GM21390 (cell line): ENCODE measurements at regions not wholly inside any gene's neighbourhood (a gene's known extent, or its start where the extent isn't known, plus 50 kb on each side); places are given as distances from the start of the nearest gene placed in this dataset.

Source experiments
- ATAC-seq: cut with Tn5 transposase; IDR thresholded peaks from one replicate; pipeline ENCODE4 v1.9.1; 2021; ENCODE audit not compliant: unreplicated experiment

DNA sequence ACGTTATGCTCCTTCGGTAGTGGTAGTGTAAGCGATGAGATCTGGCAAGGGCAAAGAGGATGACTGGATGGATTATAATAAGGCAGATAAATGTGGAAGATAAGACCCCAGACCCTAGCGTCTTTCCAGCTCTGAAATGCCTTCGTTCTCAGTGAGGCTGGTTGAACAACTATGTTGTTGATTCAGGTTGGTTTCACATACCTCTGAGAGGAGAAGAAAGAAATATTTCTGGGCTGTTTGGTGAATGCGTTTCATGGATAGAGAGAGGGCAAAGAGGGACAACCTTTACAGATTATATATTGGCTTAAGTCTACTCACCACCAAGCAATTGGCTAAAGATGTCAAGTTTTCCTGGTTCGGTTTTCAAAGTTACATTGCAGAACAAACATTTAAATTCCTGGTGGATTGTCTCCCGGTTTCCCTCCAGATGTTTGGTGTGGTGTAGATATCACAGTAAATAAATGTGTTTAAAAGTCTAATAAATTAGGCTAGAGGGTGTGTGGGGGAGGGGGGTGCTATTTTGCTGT is 190.1 kb upstream of the GLI2 start:
- ATAC-seq = no peak

DNA sequence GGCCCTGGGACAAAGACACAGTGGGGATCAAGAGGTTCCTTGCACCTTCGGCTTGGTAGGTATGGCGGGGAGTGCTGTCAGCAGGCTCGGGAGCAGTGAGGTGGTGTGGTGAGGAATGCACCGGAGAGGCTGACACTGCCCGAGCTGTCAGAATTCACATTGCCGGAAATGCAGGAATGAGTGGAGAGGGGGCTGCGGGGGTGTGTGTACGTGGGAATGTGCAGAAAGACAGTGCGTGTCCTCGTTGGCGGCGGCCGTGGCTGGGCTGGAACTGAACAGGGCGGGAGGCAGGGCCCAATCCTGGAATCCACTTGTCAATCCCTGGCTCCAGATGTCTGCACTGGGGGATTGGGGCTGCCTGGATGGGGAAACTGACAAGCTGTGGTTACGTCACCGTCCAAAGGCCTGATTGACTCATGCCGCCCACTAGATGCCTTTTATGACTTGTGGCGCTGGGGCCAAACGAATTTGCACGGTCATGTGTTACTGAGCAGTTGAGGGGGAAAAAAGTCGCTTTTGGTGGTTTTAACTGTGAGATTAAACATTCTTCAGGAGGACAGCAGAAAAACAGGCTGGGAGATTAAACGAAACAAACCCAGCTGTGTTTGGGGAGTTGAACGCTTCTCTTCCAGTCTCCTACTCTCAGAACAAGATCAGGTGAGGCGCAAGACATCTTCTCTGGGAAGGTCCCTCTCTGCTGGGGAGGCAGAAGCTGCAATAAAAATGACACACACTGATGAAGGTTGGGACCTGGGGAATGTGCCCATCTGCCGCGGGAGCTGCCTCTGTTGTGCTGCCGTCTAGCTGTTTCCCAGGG is 189.4 kb upstream of the GLI2 start:
- ATAC-seq = no peak

DNA sequence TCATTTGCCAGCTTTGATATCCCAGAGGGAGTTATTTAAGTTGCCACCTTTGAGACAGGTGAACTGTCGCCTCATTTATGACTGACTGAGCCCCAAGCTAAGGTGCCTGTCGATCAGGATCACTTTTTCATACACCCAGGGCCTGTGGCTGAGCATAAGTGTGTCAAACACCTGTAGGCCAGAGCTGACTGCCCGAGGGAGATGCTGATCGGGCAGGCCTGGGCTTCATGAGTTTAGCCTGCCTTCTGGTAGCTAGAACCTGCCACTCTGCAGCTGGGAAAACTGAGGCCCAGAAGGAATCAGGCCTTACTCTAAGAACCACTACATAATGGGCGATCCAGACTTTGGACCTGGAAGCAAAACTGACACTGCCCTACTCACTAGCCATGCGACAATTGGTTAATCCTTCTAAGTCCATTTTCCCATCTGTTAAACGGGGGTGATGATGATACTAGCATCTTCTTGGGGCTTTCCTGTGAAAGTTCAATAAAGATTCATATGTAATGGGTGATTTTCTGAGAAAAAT is 188.7 kb upstream of the GLI2 start:
- ATAC-seq = no peak

DNA sequence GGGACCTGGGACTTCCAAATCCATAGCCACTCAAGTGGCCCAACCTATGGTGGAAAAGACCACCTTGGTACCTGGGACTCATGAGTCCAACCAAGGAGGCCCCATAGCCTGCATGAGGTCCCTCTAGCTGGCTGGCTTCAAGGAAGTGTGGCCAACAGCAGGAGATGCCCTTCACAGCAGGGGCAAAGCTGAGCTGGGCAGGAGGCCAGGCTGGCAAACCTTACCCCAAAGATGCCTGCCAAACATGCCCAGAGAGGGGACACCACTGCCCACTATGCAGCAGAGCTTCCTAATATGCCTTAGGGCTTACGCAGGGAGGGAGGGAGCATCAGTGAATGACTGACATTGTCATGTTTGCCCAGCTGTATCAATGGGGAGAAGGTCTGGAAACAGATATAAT is 188.0 kb upstream of the GLI2 start:
- no peak for ATAC-seq

DNA sequence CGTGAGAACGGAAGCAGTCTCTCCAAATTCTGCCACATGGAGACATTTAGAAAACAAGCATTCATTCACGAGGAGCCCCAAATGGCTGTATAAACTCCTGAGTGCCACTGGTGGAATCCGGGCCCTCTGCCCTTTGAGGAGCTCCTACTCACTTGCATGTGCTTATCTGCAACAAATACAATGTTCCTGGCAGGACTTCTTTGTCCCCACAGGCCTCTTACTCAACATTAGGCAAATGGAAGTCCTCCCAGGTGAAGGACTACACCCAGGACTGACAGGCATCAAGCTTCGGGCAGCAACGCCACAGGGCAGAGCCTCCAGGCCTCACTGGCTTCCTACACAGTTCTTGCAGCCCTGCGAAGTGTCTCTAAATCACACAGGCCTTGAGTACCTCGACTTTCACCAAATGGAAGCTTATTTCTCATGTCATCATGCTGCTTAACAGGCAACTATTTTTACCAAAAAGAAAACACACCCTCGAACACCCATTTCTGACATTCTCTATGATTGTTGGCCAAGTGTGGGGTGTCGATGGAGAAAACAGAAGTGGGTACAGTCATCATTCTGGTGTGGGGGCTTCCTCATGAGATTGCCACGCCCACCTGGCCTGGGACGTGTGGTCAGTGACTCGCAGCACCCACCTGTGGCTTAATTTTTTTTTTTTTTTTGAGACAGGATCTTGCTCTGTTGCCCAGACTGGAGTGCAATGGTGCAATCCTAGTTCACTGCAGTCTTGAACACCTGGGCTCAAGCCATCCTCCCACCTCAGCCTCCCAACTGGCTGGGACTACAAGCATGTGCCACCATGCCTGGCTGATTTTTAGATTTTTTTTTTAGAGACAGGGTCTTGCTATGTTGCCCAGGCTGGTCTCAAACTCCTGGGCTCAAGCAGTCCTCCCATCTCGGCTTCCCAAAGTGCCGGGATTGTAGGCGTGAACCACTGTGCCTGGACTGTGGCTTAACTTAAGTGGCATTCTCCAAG is 186.8 kb upstream of the GLI2 start:
- ATAC-seq = no peak

DNA sequence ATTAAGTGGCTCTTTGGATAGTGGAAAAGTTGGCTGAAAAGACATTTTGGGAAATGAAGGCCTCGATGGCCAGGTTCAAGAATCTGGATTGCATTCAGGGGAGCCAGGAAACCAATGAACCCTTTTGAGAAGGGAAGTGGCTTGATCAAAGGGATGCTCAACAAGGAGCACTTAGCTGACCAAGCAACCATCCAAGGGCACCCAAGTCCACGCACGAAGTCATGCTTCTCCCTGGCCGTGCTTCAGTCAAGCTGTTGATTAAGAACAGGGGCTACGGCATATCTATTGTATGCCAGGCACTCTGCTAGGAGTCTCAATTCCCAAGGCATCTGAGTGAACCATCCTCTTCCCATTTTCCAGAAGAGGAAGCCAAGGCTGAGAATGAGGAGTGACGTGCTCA is 185.8 kb upstream of the GLI2 start:
- ATAC-seq = no peak

DNA sequence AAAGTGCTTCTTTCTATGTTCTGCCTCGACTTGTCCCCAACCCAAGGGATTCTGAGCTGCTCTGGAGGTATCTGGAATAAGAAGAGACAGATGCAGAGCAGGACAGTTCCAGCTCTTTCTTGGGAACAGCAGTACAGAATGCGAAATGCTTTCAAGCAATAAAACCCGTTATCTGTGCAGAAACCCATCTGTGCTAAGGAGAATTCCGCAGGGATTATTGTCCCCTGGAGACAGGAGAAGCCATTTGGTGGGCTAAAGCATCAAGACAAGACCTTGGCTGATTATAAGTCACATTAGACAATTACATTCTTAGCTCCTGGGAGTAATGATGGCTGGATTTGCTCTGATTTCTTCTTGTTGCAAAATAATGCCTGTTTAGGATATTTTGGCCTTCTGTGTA is 185.4 kb upstream of the GLI2 start:
- no peak for ATAC-seq

DNA sequence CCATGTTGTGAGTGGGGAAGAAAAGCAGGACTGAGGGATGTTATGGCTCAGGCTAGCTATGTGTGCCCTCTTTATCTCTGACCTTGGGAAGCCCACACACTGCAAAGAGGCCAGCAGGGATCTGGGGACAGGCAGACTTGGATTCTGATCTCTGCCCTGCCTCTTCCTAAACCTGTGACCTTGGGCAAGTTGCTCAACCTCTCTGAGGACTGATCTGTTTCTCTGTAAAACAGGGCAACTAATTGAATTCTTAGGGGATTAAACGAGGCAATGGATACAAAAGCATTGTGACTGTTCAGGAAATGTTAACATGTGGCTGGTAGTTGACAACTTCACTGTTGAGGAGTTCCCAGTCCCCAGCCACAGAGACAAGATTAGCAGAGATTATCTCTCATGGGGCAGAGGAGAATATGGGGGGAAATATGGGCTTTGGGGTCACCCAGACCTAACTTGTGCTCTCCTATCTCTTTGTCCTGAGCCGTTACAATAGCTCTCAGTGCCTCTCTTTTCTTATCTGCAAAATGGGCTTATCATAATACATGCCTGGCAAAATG is 184.7 kb upstream of the GLI2 start:
- no peak for ATAC-seq

DNA sequence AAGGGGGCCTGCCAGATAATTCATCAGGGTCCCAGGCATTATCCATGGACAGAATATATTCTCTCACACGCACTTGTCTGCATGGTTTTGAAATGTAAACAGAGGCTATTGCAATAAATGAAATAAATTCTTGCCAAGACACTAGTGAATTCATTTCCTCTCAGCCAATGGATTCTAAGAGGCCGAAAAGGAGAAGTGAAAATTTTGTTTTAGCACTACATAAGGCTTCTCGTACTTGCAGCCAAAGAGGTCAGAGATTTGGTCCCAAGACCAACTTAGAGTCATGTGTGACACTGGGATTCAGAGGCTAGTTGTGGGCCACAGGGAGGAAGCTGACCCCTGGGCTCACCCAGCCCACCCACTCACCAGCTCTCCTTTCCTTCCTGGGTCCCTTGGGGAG is 184.1 kb upstream of the GLI2 start:
- ATAC-seq = no peak

DNA sequence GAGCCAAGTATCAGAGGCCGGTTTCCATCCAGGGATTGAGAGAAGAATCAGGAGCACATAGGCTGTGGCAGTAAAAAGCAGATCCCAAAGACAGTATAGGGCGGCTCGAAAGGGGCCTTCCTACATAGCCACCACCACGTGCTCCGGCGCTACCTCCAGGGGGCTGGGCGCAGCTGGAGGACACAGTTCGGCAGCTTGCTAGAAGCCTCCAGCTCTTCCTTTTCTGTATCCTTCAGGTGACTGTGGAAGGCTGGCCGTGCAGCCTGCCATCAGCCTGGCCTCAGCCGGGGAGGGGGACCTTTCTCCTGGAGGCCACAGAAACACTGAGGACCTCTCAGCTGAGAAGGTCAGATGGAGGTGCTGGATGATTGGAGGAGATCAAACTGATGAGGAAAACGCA is 183.6 kb upstream of the GLI2 start:
- no peak for ATAC-seq

DNA sequence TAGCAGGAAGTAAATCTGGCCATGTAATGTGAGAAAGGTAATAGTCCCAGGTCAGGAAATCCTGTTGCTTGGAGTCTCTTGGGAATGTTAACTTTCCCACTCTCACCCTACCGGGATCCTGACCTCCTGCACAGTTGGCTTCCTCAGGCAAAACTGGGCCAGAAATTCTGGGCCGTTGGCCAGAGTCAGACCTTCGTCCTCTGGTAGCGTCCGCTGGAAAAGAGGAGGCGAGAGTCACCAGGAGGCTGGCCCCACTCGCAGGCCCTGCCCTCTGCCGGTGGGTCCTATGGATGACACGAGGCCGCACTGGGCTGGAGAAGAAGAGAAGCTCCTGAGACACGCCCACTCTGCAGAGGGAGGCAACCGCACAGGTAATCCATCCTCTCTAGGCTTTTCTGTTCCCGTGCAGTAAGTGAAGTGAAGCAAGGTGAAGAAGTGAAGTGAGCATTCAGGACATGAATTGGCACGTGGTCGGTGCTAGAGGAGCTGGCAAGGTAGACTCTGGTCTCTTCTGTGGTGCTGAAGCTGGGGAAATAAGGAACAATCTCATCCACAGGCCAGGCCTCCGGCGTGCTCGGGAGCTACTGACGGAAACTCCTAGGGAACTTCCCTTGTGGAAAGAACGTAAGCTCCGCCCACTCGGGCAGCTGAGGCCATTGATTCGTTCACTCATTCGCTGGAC is 182.7 kb upstream of the GLI2 start:
- no peak for ATAC-seq

DNA sequence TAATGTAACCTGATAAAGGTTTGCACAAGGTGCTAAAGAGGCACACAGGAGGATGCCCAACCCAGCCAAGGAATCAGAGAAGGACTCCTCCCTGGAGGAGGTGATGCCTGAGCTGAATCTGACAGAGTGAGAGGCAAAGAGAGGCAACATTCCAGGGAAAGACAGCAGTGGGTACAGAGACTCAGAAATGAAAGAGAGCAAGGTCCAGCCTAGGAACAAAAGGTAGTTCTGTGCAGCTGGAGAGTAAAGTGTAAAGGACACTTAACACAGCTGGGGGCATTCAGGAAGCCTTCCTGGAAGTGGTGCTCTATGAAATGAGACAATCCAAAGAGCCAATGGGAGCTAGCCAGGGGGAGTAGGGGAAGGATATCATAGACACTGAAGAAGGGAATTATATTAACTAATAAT is 181.0 kb upstream of the GLI2 start:
- ATAC-seq = no peak

DNA sequence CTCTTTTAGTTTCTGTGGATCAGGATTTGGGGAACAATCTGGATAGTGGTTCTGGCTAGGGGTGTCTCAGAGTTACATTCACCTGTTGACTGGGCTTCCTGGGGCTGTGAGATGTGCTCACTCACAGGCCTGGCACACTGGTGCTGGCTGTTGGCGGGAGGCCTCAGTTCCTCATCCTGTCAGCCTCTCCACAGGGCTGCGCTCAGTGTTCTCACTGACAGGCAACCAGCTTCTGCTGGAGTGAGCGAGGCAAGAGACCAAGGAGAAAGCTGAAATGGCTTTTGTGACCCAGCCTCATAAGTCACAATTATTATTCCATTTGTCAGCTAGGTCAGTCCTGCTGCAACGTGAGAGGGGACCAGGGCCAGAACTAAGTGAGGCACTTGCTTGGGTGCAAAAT is 180.6 kb upstream of the GLI2 start:
- no peak for ATAC-seq

DNA sequence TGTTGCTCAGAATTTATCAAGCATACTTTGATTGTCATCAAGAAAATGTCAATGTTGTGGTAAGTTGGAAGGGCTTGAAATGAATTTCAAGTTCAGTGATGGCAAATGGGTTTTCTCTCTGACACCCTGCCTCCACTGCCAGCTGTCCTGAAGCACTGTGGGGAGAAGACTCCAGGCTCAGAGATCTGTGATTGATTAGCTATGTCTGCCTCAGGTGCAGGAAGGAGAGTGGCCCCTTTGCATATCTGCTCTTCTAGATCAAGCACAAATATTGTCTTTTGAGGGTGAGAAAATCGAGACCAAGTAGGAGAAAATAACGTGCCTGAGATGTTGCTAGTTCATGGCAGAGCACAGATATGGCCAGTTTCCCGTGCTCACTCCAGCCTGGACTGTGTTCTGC is 178.8 kb upstream of the GLI2 start:
- no peak for ATAC-seq

DNA sequence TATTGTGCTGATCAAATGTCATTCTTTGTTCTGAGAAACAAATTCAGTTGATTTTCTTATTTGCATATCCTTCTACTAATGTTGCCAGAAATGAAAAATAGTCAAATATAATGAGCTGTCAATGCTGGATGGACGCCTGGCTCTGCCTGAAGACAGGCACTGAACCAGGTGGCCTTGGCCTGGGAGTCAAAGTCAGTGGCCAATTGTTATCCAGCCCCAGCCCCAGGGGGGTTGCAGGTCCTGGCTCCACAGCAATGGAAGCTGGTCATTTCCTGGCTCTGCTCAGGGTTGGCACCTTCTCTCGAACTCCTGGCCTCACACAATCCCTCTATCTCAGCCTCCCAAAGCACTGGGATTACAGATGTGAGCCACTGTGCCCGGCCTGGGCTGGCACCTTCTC is 176.8 kb upstream of the GLI2 start:
- no peak for ATAC-seq

DNA sequence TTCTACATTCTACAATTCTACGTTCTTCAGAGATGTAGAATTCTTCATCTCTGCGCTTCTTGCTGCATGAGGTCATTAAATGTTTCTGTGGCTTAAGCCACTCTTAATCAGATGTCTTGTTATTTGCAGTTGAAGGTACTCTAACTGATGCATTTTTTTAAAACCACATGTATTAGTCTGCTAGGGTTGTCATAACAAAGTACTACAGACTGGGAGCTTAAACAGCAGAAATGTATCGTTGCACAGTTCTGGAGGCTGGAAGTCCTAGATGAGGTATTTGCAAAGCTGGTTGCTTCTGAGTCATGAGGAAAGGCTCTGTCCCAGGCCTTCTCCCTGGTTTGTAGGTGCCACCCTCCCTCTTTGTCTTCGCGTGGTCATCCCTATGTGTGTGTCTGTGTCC is 176.3 kb upstream of the GLI2 start:
- no peak for ATAC-seq

DNA sequence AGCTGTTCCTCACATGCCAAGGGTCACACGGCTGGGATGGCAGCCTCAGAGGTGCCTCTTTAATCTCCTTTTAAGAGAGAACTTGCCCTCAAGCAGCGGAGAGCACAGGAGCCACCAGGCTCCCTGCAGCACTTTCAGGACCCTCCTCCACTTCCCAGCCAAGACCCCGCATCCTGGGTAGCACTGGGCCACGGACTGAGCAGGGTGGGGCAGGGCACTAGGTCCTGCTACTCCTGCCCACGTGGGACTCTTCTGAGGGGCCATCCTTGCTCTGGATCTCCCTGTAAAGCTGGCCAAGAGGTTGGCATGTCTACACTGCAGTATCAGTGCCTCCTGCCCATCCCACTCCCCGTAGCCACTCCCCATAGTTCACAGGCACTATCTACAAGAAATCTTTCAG is 175.3 kb upstream of the GLI2 start:
- no peak for ATAC-seq

DNA sequence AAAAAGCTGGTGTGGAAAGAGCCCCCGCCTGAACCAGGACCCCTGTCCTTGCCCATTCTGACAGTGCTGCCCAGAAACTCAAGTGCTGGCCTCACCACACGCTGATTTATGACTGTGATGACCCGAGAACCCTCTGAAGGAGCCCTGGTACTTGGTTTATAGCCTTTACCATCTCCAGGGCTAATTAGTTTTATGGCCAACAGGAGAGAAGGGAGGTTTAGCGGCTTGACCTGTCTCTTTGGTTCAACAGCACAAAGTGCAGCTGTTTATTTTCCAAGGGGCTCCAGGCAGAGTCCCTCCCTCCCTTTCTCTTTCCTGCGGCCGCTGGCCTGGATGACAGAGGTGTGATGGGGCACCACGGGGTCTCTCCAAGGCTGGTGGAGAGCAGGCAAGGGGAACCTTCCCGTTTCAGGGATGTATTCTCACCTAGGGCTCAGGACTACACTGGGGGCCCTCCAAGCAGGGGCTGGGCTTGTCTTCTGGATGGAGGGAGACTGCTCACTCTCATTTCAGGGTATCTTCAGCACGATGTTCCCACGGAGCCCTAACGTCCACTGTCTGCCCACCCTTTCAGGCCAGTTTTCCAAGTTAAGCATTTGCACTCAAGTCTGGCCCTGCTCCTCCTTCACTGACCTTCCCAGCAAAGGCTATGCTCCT is 174.2 kb upstream of the GLI2 start:
- no peak for ATAC-seq

DNA sequence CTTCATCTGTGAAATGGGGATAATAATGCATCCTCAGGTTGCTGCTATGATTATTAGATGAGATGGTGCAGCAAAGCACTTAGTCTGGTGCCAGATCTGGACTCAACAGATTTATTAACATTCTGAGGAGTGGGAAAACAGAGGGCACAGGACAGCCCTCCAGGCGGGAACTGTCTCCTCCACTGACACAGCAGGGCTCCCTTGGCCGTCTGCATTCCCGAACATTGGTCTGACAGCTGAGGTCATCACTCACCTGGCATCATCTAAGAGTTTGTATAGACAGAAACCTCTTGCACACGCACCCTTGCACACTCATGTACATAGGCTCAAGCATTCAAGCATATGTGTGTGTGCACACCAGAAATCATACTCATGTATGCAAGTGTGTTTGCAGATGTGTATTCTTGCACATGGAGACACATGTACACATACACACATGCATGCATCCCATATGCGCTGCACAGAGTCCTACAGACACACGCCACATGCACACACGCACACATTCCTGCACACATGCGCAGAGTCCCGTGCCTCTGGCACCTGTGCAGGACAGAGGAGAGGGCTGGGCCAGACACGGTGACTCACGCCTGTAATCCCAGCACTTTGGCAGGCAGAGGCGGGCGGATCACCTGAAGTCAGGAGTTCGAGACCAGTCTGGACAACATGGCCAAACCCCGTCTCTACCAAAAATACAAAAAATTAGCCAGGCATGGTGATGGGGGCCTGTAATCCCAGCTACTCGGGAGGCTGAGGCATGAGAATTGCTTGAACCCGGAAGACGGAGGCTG is 173.3 kb upstream of the GLI2 start:
- no peak for ATAC-seq
